Stimulated activated memory B cell treated with anti-CD40 and anti-IgM and Interleukin-4, amounts not matched to agents 10 μg/mL and 1 μg/mL and 100 μg/mL, for 72 hours (primary cell): ENCODE measurements at regions not wholly inside any gene's neighbourhood (a gene's known extent, or its start where the extent isn't known, plus 50 kb on each side); places are given as distances from the start of the nearest gene placed in this dataset.
"Not testable (repeated sequence)": the region's sequence is repeated elsewhere in the genome, so short reads cannot be mapped to it uniquely, and the experiment has no call there.

Source experiments
- ATAC-seq: fragments of 150-1000 bp; cut with Tn5 transposase; 2 replicates; pipeline ENCODE4 v1.10.0; 2021
- H3K27ac Mint-ChIP-seq: one replicate; pipeline ENCODE4 v1.8.0; 2022; ENCODE audit warnings: mild to moderate bottlenecking, mixed read lengths
- H3K27me3 Mint-ChIP-seq: one replicate; pipeline ENCODE4 v1.8.0; 2022; ENCODE audit warnings: mixed read lengths
- H3K36me3 Mint-ChIP-seq: one replicate; pipeline ENCODE4 v1.8.0; 2022; ENCODE audit warnings: mixed read lengths
- H3K4me1 Mint-ChIP-seq: one replicate; pipeline ENCODE4 v1.8.0; 2022; ENCODE audit warnings: mixed read lengths
- H3K4me3 Mint-ChIP-seq: one replicate; pipeline ENCODE4 v1.8.0; 2022; ENCODE audit warnings: mild to moderate bottlenecking, moderate library complexity, mixed read lengths
- H3K9me3 Mint-ChIP-seq: one replicate; pipeline ENCODE4 v1.8.0; 2022; ENCODE audit warnings: mixed read lengths

DNA sequence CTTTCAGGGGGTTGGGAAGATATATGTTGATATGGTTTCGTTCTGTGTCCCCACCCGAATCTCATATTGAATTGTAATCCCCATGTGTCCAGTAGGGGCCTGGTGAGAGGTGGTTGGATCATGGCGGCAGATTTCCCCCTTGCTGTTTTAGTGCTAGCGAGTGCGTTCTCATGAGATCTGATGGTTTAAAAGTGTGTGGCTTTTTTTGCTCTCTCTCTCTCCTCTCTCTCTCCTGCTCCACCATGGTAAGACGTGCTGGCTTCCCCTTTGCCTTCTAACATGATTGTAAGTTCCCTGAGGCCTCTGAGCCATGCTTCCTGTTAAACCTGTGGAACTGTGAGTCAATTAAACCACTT, 68.4 kb upstream of the PDZD8 start:
- no peak for ATAC-seq
- peaks cover 9% of the 10 kb centered on the region for H3K9me3 Mint-ChIP-seq
- peaks cover 6% of the 10 kb centered on the region for H3K4me1 Mint-ChIP-seq
- H3K4me3 Mint-ChIP-seq = no peak overlapping the region
- peaks cover 8% of the 10 kb centered on the region for H3K27me3 Mint-ChIP-seq
- H3K27ac Mint-ChIP-seq = no peak overlapping the region
- H3K36me3 Mint-ChIP-seq = no peaks in the 10 kb centered on the region

DNA sequence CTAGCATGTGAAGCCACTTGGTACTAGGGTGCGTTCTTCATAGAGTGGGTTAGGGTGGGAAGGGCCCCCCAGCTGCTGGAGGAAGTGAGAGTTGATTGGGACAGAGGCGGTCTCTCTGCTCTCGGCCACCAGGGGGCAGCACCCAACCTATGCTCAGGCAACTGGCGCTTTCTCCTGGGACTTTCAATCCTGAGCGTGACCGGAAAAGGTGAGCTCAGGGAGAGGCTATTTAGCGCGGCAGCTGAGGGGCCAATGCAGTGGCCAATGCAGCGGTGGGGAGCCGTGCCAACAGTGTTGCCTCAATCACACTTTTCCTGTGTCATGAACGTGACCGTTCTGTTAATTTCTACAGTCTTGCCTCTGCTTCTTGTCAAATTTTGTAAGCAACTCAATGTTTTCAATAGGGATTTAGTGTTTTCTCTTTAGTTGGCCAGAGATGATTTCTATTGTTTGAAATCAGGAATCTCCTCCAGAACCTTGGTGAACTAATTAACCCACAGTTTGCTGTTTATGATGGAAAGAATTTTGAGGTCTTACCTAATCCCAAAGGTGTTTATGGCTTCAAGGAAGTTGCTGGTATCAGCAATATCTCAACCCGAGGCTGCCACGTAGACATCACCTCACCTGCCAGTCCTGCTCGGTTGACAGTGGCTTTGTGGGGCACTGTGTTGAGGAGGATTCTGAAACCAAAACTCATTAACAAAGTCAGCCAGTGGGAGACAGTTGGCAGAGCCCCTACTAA, 67.9 kb upstream of the PDZD8 start:
- peak overlapping the region; percentile 32 for H3K4me3 Mint-ChIP-seq
- no peak overlapping the region for H3K27ac Mint-ChIP-seq
- H3K36me3 Mint-ChIP-seq = no peaks in the 10 kb centered on the region
- peaks cover 8% of the 10 kb centered on the region for H3K27me3 Mint-ChIP-seq
- peaks cover 9% of the 10 kb centered on the region for H3K9me3 Mint-ChIP-seq
- ATAC-seq = peak; percentile 48
- peaks cover 6% of the 10 kb centered on the region for H3K4me1 Mint-ChIP-seq

DNA sequence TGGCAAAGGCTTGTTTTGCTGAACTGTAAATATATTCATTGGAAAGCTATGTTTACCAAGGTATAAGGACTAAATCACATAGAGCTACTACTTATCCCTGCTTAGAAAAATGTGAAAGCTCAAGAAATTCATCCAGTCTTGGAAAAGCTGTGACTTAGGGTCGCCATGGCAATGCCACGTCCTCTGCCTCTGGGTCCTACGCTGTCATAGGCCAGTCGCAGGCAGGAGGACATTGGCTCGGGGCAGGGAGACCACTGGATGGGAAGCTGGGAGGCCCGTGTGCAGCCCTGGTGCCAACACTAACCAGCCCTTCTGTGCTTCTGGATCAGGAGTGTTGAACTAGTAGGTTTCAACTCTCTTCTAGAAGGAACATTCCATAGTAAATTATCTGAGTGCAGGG, 67.3 kb upstream of the PDZD8 start:
- Mint-ChIP-seq H3K36me3 (no peaks in the 10 kb centered on the region), H3K4me3 (no peak overlapping the region), H3K27me3 (peaks cover 8% of the 10 kb centered on the region), H3K9me3 (peaks cover 9% of the 10 kb centered on the region), H3K27ac (no peak overlapping the region), H3K4me1 (peaks cover 6% of the 10 kb centered on the region)
- ATAC-seq = no peak

DNA sequence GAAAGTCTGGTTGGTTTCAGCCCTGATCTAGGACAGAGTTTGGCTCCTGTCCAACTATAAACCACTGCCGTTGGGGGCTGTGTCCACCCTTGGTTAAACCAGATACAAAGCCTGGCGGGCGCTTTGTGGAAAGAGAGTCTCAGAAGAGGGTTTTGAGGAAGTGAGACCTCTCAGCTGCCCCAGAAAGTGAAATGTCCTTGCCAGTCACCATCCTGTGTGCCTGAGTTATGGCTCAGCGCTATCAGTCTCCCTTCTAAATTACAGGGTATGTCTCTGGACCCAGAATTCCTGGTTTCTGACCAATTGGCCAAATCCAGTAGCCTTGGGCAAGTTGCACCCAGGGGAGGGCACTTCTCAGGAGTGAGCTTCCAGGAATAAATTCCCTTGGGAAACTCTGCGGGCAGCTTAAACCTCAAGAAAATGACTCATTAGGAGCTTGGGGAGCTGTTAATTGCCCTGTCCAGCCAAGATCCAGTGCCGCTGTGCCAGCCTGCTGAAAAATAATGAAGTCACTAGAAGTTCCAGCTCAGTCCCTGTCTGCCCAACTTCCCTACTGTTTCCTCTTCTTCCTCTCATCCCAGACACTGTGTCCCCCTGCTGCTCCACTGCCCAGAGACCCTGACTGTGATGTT, 66.7 kb upstream of the PDZD8 start:
- Mint-ChIP-seq H3K36me3 (no peaks in the 10 kb centered on the region), H3K27me3 (peaks cover 11% of the 10 kb centered on the region), H3K4me3 (no peak overlapping the region), H3K4me1 (peaks cover 6% of the 10 kb centered on the region), H3K9me3 (peaks cover 9% of the 10 kb centered on the region), H3K27ac (no peak overlapping the region)
- ATAC-seq = peak; percentile 66

DNA sequence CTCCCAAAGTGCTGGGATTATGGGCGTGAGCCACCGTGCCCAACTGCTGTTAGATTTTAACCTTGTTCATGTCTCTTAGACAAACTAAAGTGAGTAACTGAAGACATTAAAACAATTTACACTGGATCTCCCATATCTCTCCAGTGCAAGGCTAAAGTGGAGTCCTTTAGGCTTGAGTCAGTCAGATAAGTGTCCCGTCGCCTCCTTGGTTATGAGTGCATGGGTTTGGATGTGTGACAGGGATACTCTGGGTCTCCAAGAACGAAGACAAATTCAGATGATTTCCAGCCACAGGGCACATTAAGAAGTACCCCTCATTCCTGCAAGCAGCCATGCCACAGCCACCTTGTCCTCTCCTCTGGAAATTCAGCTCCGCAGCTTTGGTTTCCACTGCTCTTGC, 66.1 kb upstream of the PDZD8 start:
- H3K4me3 Mint-ChIP-seq = no peak overlapping the region
- H3K9me3 Mint-ChIP-seq = peaks cover 9% of the 10 kb centered on the region
- H3K4me1 Mint-ChIP-seq = peaks cover 6% of the 10 kb centered on the region
- no peaks in the 10 kb centered on the region for H3K36me3 Mint-ChIP-seq
- ATAC-seq = no peak
- H3K27me3 Mint-ChIP-seq = peaks cover 16% of the 10 kb centered on the region
- no peak overlapping the region for H3K27ac Mint-ChIP-seq

DNA sequence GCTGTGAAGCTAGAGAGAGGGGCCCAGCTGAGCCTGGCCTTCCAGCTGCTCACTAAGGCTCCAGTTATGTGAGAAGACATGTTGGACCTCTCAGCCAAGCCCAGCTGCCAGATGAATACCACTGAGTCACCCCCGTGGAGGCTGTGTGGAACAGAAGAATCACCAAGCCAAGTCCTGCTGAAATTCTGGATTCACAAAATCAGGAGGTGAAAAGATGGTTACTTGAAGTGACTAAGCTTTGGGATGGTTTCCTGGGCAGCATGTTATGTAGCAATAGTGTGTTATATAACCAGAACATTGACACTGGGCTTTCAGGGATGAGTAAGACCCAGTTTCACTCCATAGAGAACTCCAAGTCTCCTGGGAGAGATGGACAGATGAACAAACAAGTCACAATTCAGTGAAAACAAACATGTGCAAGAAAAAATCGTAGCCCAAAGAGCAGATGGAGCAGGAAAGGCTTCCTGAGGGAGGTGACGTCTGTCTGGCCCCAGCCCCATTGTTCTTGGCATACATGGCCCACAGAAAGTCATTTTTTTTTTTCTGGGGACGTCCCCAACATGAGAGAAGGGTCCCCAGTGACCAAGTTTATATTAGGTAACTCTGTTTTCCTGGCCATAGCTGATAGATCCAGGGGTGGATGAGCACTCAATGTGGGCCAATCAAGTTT, 64.1 kb upstream of the PDZD8 start:
- no peak for ATAC-seq
- peaks cover 6% of the 10 kb centered on the region for H3K4me1 Mint-ChIP-seq
- H3K27ac Mint-ChIP-seq = no peak overlapping the region
- H3K4me3 Mint-ChIP-seq = no peak overlapping the region
- H3K27me3 Mint-ChIP-seq = peaks cover 16% of the 10 kb centered on the region
- no peaks in the 10 kb centered on the region for H3K9me3 Mint-ChIP-seq
- no peaks in the 10 kb centered on the region for H3K36me3 Mint-ChIP-seq

DNA sequence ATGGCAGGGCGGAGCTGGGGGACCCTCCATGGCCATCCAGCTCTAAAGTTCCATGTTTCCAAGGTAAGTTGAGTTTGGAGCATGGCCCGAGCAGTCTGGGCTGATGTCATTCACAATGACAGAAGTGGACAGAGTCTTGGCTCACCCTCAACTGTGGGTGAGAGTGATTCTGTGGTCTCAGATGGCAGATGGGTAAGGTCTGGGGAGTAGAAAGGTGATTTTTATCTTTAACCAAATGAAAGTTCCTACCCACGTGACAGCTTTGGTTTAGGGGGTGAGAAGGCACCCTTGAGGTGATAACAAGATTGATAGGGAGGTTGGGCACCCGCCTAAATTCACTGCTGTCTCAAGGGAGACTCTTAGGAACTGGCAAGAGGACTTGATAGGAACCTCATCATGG, 57.6 kb upstream of the PDZD8 start:
- Mint-ChIP-seq H3K27ac (no peak overlapping the region), H3K9me3 (no peaks in the 10 kb centered on the region), H3K27me3 (peaks cover 26% of the 10 kb centered on the region), H3K4me3 (no peak overlapping the region), H3K4me1 (no peaks in the 10 kb centered on the region), H3K36me3 (no peaks in the 10 kb centered on the region)
- ATAC-seq = no peak

DNA sequence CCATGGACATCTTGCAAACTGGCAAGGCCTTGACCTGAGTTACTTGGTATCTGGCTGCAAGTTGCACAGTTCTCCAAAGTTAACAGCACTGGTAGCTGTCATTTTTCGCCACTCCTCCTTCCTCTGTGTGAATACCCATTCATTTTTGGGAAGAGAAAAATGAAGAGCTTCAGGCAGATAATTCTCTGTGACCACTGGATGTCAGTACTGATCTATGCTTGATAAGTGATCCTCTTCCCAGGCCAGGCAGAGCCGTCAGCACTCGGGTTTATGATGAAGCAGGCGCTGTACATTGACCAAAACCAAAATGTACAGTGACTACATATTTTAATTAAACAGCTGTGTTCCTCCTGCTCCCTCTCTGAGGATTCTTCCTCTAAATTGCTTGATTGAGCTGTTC, 55.9 kb upstream of the PDZD8 start:
- no peak overlapping the region for H3K4me3 Mint-ChIP-seq
- peaks cover 18% of the 10 kb centered on the region for H3K27me3 Mint-ChIP-seq
- H3K27ac Mint-ChIP-seq = no peak overlapping the region

DNA sequence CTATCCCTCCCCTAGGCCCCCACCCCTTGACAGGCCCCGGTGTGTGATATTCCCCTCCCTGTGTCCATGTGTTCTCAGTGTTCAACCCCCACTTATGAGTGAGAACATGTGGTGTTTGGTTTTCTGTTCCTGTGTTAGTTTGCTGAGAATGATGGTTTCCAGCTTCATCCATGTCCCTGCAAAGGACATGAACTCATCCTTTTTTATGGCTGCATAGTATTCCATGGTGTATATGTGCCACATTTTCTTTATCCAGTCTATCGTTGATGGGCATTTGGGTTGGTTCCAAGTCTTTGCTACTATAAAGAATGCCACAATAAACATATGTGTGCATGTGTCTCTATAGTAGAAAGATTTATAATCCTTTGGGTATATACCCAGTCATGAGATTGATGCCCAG, 55.3 kb upstream of the PDZD8 start:
- not testable (repeated sequence) for H3K36me3 Mint-ChIP-seq, ATAC-seq, H3K9me3 Mint-ChIP-seq, H3K4me3 Mint-ChIP-seq, H3K27ac Mint-ChIP-seq, H3K4me1 Mint-ChIP-seq
- H3K27me3 Mint-ChIP-seq = peaks cover 18% of the 10 kb centered on the region

More for the DNA sequence above, 55.9 kb upstream of the PDZD8 start:
- no peaks in the 10 kb centered on the region for H3K4me1 Mint-ChIP-seq
- H3K9me3 Mint-ChIP-seq = no peaks in the 10 kb centered on the region
- no peaks in the 10 kb centered on the region for H3K36me3 Mint-ChIP-seq
- no peak for ATAC-seq

DNA sequence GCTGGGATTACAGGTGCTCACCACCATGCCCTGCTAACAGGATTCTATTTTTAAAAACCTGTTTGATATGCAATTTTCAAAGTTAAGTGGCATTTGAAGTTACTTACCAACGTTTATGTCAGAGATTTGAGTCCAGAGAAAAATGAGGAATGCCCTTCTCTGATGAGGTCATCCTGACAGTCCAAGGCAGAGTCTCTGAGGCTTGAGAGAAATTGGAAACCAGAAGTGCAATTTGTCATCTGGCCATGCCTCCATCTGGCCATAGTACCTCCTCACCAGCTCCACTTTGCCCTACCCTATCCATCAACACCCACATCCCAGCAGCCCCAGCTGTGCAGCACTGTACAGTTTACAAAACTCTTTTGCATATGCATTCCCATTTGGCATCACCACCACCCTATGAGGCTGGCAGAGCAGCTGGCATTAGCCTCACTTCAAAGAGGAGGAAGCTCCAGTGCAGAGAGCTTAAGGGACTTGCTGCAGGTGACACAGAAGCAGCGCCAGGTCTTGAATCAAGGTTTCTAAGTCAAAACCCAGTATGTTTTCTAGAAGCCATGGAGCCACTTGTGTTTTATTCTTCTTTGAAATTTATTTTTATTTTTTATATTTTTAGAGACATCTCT, 54.5 kb upstream of the PDZD8 start:
- no peaks in the 10 kb centered on the region for H3K4me1 Mint-ChIP-seq
- ATAC-seq = no peak
- no peak overlapping the region for H3K27ac Mint-ChIP-seq
- no peaks in the 10 kb centered on the region for H3K36me3 Mint-ChIP-seq
- no peak overlapping the region for H3K4me3 Mint-ChIP-seq
- H3K27me3 Mint-ChIP-seq = peaks cover 18% of the 10 kb centered on the region
- H3K9me3 Mint-ChIP-seq = no peaks in the 10 kb centered on the region

DNA sequence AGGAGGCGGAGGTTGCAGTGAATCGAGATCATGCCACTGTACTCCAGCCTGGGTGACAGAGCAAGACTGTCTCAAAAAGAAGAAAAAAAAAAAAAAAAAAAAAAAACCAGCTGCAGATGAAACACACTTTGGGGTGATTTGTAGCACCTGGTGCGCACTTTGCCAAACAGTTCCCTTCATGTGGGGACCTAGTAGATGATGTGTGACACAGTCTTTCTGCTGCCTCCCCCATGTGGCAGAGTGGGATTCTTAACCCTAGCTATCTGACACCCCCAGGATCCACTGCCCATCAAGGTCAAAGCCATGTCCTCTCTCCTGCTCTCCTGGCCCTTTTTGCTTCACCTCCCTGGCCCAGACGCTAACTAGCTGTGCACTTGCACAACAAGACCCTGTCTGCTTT, 52.1 kb upstream of the PDZD8 start:
- no peaks in the 10 kb centered on the region for H3K36me3 Mint-ChIP-seq
- H3K4me3 Mint-ChIP-seq = no peak overlapping the region
- no peaks in the 10 kb centered on the region for H3K9me3 Mint-ChIP-seq
- H3K27ac Mint-ChIP-seq = no peak overlapping the region
- no peak for ATAC-seq
- no peaks in the 10 kb centered on the region for H3K27me3 Mint-ChIP-seq
- H3K4me1 Mint-ChIP-seq = no peaks in the 10 kb centered on the region

DNA sequence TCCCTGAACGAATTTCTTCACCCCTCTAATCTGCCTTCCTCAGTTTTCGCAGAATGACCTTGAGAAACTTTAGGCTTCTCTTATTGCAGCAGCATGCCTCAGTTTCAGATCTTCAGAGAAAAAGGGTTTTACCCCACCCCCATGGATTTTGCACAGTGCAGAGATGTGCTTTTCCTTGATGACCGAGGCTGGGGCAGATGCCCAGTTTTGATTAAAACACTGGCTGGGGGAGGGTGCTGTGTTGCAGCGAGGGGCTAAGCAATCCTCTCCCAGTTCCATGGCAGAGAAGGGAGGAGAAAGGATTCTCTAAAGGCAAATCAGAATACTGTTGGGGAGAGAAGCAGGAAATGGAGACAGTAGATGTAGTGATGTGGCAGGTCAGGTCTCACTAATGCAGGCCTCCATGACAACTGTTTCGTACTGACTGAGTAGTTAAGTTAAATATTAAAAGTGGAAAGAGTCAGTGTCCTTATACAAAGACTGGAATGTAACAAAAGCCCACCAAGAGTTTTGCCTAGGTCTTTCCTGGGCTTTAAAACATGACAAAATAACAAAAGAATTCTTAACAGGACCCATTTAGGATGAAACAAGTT, 50.8 kb upstream of the PDZD8 start:
- Mint-ChIP-seq H3K4me1 (no peaks in the 10 kb centered on the region), H3K27ac (no peak overlapping the region), H3K9me3 (peaks cover 3% of the 10 kb centered on the region), H3K27me3 (peaks cover 6% of the 10 kb centered on the region), H3K36me3 (no peaks in the 10 kb centered on the region), H3K4me3 (no peak overlapping the region)
- no peak for ATAC-seq

DNA sequence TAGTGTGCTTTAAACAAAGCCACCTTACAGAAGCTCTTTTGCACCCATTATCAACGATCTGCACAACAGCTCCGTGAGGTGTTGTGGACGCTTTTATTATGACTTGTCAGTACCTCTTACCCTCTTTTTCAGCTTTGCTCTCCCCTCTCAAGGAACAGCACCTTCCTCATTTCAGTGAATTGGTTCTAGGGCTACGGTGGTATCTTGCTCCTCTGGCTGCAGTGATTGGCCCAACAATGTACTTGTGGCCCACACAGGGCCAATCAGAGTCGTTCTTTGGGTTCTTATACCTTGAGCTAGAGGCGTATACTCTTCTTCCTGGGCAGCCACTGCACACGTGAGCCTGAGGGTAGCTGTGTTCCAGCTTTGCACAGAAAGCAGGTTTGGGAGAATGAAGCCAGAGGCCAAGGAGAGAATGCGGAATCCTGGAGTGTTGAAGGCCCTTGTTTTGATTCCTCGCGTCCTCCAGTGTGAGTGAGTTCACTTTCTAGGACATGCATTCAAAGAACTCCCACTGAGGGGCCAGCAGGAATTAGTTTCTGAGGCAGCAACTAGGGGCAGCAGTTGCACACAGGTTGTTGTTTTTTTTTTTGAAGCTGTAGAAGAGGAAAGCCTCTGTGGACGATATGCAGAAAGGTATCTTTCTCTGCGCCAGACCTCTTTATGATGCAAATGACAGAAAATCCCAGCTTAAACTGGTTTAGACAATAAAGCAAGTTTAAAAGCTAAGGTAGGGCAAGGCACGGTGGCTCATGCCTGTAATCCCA, 49.8 kb upstream of the PDZD8 start:
- peaks cover 9% of the 10 kb centered on the region for H3K27me3 Mint-ChIP-seq
- H3K4me1 Mint-ChIP-seq = no peaks in the 10 kb centered on the region
- H3K4me3 Mint-ChIP-seq = no peak overlapping the region
- no peak for ATAC-seq
- no peaks in the 10 kb centered on the region for H3K36me3 Mint-ChIP-seq
- peaks cover 6% of the 10 kb centered on the region for H3K9me3 Mint-ChIP-seq
- H3K27ac Mint-ChIP-seq = no peak overlapping the region
